Thoracic aorta (tissue), 2 donors: ENCODE measurements at regions not wholly inside any gene's neighbourhood (a gene's known extent, or its start where the extent isn't known, plus 50 kb on each side); places are given as distances from the start of the nearest gene placed in this dataset.

Source experiments
- ATAC-seq: fragments of 150-250 bp; one replicate; pipeline ENCODE4 v1.8.0; 2017; ENCODE audit warnings: low read depth; ENCODE audit not compliant: insufficient number of reproducible peaks, low FRiP score
- DNase-seq: peaks from one replicate; pipeline ENCODE4 v3.0.0-alpha.2; 2020; ENCODE audit warnings: low spot score
- H3K27ac ChIP-seq, 2 donors: fragments of 200-600 bp; sonication (generic); 1 replicate in 1 of 2; 2 replicates in 1 of 2; pipeline ENCODE4 v1.5.1; 2016; ENCODE audit warnings: mild to moderate bottlenecking in 2 of 2, moderate library complexity in 2 of 2
- H3K27me3 ChIP-seq: fragments of 200-600 bp; sonication (generic); replicated peaks from 2 replicates; pipeline ENCODE4 v1.6.0; 2016; ENCODE audit warnings: mild to moderate bottlenecking; ENCODE audit not compliant: insufficient read depth
- H3K36me3 ChIP-seq: fragments of 200-600 bp; sonication (generic); one replicate; pipeline ENCODE4 v1.5.1; 2016
- H3K4me1 ChIP-seq, 2 donors: fragments of 200-600 bp; sonication (generic); 1 replicate in 1 of 2; 2 replicates in 1 of 2; pipeline versions ENCODE4 v1.5.1 to v1.6.0; 2016; ENCODE audit warnings: low read depth in 2 of 2, mild to moderate bottlenecking in 1 of 2; ENCODE audit not compliant: control insufficient read depth in 1 of 2
- H3K4me3 ChIP-seq: fragments of 200-600 bp; sonication (generic); 2 replicates; pipeline ENCODE4 v1.5.1; 2016; ENCODE audit warnings: mild to moderate bottlenecking
- H3K9me3 ChIP-seq: fragments of 200-600 bp; sonication (generic); 2 replicates; pipeline ENCODE4 v1.5.1; 2016
- TF ChIP-seq, protein P1 (sequence below): fragments of 200-600 bp; sonication (generic); IDR thresholded peaks from one replicate; pipeline ENCODE4 v1.5.1; 2019; ENCODE audit warnings: antibody characterized with exemption

DNA sequence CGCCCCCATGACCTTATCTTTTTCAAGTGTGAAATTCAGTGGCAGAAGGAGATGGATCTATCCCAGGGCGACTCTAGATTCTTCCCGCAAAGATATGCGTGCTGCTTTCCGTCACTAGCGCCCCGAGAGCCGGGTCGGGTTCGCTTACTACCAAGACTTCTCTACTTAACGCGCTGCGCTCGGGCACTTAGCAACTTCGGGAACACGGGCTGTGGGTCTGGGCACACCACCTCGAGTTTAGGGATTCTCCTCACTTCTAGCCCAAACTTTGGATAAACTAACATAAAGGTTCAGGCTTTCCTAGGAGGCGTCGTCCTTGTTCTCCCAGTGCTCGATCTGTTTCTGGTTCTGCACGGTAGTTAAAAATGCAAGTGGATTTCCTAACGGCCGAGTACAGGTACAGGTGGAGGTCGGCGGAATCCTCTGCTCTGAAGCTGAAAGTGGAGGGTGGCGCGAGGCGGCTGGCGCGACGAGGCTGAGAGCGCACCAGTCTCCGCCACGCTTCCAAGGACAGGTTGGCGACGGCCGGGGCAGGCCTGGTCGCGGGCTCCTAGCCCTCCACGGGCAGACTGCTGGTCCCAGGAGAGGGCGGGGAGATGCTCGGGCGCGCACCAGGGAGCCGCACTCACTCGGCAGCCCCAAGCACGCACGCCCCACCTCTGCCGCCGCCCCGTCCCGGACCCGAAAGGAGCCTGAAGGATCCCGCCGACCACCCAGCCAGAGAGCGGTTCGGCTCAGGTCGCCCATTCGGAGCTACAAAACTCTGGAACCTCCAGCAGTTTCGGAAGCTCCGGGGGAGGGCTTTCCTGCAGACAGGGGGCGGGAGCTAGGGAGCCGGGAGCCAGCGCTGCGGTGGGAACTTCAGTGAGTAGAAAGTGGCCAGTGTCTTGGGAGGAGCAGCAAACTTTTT is 100.8 kb upstream of the TENM3 start:
- no peaks in the 10 kb centered on the region for H3K27me3 ChIP-seq
- H3K36me3 ChIP-seq: no peaks in the 10 kb centered on the region
- TF ChIP-seq, protein P1, sequence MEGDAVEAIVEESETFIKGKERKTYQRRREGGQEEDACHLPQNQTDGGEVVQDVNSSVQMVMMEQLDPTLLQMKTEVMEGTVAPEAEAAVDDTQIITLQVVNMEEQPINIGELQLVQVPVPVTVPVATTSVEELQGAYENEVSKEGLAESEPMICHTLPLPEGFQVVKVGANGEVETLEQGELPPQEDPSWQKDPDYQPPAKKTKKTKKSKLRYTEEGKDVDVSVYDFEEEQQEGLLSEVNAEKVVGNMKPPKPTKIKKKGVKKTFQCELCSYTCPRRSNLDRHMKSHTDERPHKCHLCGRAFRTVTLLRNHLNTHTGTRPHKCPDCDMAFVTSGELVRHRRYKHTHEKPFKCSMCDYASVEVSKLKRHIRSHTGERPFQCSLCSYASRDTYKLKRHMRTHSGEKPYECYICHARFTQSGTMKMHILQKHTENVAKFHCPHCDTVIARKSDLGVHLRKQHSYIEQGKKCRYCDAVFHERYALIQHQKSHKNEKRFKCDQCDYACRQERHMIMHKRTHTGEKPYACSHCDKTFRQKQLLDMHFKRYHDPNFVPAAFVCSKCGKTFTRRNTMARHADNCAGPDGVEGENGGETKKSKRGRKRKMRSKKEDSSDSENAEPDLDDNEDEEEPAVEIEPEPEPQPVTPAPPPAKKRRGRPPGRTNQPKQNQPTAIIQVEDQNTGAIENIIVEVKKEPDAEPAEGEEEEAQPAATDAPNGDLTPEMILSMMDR: no peak
- H3K27ac ChIP-seq: no peak overlapping the region
- DNase-seq (no peak), ATAC-seq (no peak)
- H3K4me3 ChIP-seq: peak overlapping the region; percentile 79
- H3K4me1 ChIP-seq: peaks cover 8 to 21% of the 10 kb centered on the region in 2 donors
- no peaks in the 10 kb centered on the region for H3K9me3 ChIP-seq

DNA sequence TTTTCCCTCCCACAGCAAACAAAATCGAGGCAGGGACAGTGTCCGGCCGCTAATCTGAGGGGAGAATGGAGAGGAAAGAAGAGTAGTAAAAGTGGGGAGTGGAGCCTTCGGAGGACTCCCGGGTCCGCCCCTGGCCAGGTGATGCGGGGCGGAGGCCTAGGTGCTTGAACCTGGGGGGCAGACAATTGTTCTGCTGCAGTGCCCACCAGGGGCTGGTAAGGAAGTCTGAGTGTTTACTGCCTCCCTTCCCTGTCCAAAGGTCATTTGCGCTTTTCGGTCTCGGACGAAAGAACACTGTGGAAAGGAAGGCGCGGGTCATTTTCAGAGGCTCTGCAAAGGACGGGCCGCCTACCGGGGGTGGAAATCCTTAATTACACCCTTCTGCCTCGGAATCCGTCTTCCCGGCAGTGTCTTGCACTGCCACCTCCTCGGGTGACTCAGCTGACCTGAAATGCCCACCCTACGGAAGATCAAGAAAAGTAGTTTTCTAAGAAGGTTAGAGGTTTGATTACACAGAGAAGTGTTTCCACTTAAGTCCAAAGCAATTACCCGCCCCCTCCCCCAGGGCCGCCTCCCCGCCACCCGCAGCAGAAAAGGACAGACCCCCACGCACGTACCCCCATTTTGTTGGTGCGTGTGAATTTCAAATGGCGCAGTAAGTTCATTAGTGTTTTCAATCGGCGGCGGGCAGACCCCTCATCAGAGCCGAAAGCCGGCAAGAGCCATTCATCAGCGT is 99.9 kb upstream of the TENM3 start:
- DNase-seq (no peak), ATAC-seq (no peak)
- TF ChIP-seq, protein P1: no peak
- H3K4me1 ChIP-seq: peaks cover 8 to 21% of the 10 kb centered on the region in 2 donors
- H3K27me3 ChIP-seq: no peaks in the 10 kb centered on the region
- H3K9me3 ChIP-seq: no peaks in the 10 kb centered on the region
- H3K4me3 ChIP-seq: peak overlapping the region; percentile 79
- H3K27ac ChIP-seq: no peak overlapping the region
- no peaks in the 10 kb centered on the region for H3K36me3 ChIP-seq

DNA sequence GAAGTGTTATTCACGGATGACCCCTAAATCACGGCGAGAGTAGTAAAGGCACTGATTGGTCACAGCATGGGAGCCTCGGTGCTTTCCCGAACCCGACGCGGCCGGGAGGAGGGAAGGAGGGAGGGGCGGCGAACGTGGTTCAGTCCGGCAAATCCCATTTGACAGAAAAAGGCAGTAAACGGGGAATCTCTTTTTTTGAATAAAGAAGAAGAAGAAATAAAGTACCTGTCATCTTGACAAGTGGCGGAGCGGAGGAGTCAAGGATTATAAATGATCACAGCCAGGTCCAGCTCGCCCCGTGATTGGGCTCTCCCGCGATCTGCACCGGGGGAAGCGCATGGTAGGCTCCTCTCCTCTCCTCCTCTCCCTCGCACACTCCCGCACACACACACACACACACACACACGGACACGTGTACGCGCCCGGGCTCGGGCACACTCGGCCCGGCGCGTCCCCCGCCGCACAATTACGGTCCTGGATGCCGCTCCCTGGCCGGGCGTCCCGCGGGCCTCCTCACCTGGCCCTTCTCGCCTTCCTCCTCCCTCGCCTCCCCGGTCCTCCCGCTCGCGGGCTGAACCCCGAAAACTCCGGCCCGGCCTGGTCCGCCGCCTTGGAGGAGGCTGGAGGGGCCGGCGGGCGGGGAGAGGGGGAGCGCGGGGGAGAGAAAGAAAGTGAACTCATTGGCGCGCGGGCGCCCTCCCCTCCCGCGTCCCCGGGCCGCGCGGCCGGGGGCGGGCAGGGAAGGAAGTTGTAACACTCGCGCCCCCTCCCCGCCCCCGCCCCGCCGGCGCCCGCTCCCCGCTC is 99.2 kb upstream of the TENM3 start:
- H3K27ac ChIP-seq: no peak overlapping the region
- ATAC-seq (peak; percentile 27), DNase-seq (no peak)

DNA sequence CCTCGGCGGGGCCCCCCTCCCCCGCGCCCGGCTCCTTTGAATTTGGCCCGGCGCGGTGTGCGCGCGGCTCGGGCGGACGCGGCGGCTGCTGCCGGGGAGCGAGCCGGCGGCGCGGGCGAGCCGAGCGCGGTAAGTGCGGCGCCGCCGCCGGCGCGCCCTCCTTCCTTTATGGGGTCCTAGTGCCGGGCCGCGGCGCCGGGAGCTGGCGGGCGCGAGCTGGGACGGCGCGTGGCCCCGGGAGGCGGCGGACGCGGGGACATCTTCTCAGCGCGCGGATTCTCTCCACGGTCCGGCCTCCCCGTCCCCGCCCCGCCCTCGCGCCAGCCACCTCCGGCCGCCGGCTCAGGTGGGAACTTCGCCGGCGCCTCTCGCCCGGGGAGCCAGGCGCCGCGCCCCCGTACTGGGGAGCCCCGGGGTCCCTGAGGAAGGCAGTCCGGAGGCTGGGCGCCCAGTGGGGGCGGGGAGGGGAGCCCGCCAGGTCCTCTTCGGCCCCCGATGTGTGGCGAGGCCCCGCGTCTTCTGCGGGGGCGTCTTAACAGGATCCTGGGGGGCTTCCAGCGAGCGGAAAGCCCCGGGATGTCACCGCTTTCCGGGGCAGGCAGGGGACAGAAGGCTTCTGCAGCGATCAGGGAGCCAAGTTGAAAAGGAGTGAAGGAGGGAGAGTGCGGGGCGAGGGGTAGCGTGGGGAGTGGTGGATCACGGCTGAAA is 98.4 kb upstream of the TENM3 start:
- Histone ChIP-seq H3K4me3 (peak overlapping the region; percentile 79), H3K4me1 (peaks cover 8 to 21% of the 10 kb centered on the region in 2 donors), H3K36me3 (no peaks in the 10 kb centered on the region), H3K27me3 (no peaks in the 10 kb centered on the region), H3K27ac (no peak overlapping the region), H3K9me3 (no peaks in the 10 kb centered on the region)
- TF ChIP-seq, protein P1: no peak
- ATAC-seq: no peak
- no peak for DNase-seq

More for the DNA sequence above, 99.2 kb upstream of the TENM3 start:
- H3K9me3 ChIP-seq: no peaks in the 10 kb centered on the region
- peaks cover 8 to 21% of the 10 kb centered on the region in 2 donors for H3K4me1 ChIP-seq
- TF ChIP-seq, protein P1: no peak
- H3K27me3 ChIP-seq: no peaks in the 10 kb centered on the region
- H3K36me3 ChIP-seq: no peaks in the 10 kb centered on the region
- peak overlapping the region; percentile 79 for H3K4me3 ChIP-seq
